Endothelial cell of umbilical vein (primary cell): ENCODE measurements at regions not wholly inside any gene's neighbourhood (a gene's known extent, or its start where the extent isn't known, plus 50 kb on each side); places are given as distances from the start of the nearest gene placed in this dataset.

ENCODE experiments used
- BruUV-seq: library from RNA; stranded (reverse); fragments of 400-500 nt; replicated peaks from 2 replicates; lab custom pipeline; 2021; lab: Mats Ljungman, UMichigan
- CTCF ChIA-PET: fragments of 300-600, 350-600 bp; sonication (Branson Sonifier 250); formaldehyde crosslinking; loops from one replicate; lab custom pipeline; 2021; ENCODE audit warnings: antibody characterized with exemption, inconsistent platforms; lab: Charles Lee
- POLR2A ChIA-PET: fragments of 300-600, 350-600 bp; sonication (Branson Sonifier 250); formaldehyde crosslinking; loops from one replicate; lab custom pipeline; 2021; ENCODE audit warnings: antibody characterized with exemption, inconsistent platforms; lab: Charles Lee
- DNase-seq: peaks from one replicate; pipeline ENCODE4 v3.0.0-alpha.2; 2011; ENCODE audit warnings: low read depth, low spot score
- FAIRE-seq: peaks from 2 replicates; lab custom pipeline; 2011; peaks lifted over from hg19 to GRCh38; lab: Jason Lieb, UNC
- H2AFZ ChIP-seq: 2 replicates; pipeline ENCODE4 v1.6.0; 2012; ENCODE audit warnings: low read depth, low read length, control low read depth, inconsistent platforms
- H3K27ac ChIP-seq: 2 replicates; pipeline ENCODE4 v1.5.1; 2011; ENCODE audit warnings: low read depth, mild to moderate bottlenecking, control low read depth, low read length, moderate library complexity; ENCODE audit not compliant: insufficient read depth
- H3K27me3 ChIP-seq, 2 experiments: 2 replicates each; pipeline versions ENCODE4 v1.6.0 to v1.6.1; 2011; ENCODE audit warnings: low read length in 2 of 2, mixed read lengths in 1 of 2; ENCODE audit not compliant: control insufficient read depth in 2 of 2, insufficient read depth in 2 of 2
- H3K36me3 ChIP-seq, 2 experiments: 2 replicates in 1 of 2; 3 replicates in 1 of 2; pipeline ENCODE4 v1.5.1; 2011; ENCODE audit warnings: low read length in 2 of 2, mild to moderate bottlenecking in 1 of 2, moderate library complexity in 1 of 2; ENCODE audit not compliant: control insufficient read depth in 2 of 2, insufficient read depth in 2 of 2; ENCODE audit errors: extremely low read depth in 1 of 2
- H3K4me1 ChIP-seq: 3 replicates; pipeline ENCODE4 v1.5.1; 2011; ENCODE audit warnings: mild to moderate bottlenecking, low read length; ENCODE audit not compliant: control insufficient read depth, insufficient read depth; ENCODE audit errors: extremely low read depth
- H3K4me2 ChIP-seq: 2 replicates; pipeline ENCODE4 v1.6.1; 2011; ENCODE audit warnings: low read length, control low read depth, mixed read lengths; ENCODE audit not compliant: insufficient read depth
- H3K4me3 ChIP-seq, 3 experiments: fragments of 200-600 bp in 1 of 3; sonication (generic), shearing (Covaris generic) in 1 of 3; replicated peaks in 1 of 3; 2 replicates each; pipeline ENCODE4 v1.5.1; 2011 to 2016; ENCODE audit warnings: control low read depth in 3 of 3, low read length in 3 of 3, mild to moderate bottlenecking in 2 of 3, inconsistent platforms in 1 of 3, low read depth in 1 of 3, moderate library complexity in 1 of 3; ENCODE audit not compliant: insufficient read depth in 1 of 3
- H3K79me2 ChIP-seq: 2 replicates; pipeline ENCODE4 v1.6.0; 2012; ENCODE audit warnings: low read length, inconsistent platforms; ENCODE audit not compliant: control insufficient read depth, insufficient read depth
- H3K9ac ChIP-seq: replicated peaks from 2 replicates; pipeline ENCODE3; 2011; ENCODE audit warnings: low read length, control low read depth; ENCODE audit not compliant: insufficient read depth; ENCODE audit errors: extremely low read depth
- H3K9me1 ChIP-seq: replicated peaks from 3 replicates; pipeline ENCODE4 v1.6.0; 2011; ENCODE audit warnings: mild to moderate bottlenecking, low read length; ENCODE audit not compliant: control insufficient read depth, insufficient read depth; ENCODE audit errors: extremely low read depth
- H3K9me3 ChIP-seq: replicated peaks from 2 replicates; pipeline ENCODE4 v1.5.1; 2012; ENCODE audit warnings: low read length, inconsistent platforms; ENCODE audit not compliant: control insufficient read depth, insufficient read depth
- H4K20me1 ChIP-seq: replicated peaks from 2 replicates; pipeline ENCODE3; 2011; ENCODE audit warnings: mild to moderate bottlenecking, low read length; ENCODE audit not compliant: control insufficient read depth, insufficient read depth; ENCODE audit errors: extremely low read depth
- EZH2 ChIP-seq: IDR thresholded peaks from 2 replicates; pipeline ENCODE4 v1.6.1; 2012; ENCODE audit warnings: borderline replicate concordance, low read depth, mild to moderate bottlenecking, moderate library complexity, low read length, inconsistent platforms; ENCODE audit not compliant: severe bottlenecking
- FOS ChIP-seq: IDR thresholded peaks from 2 replicates; pipeline ENCODE4 v1.6.1; 2011; ENCODE audit warnings: mild to moderate bottlenecking, low read length, moderate library complexity, borderline replicate concordance; ENCODE audit not compliant: insufficient read depth
- GATA2 ChIP-seq: IDR thresholded peaks from 2 replicates; pipeline ENCODE4 v1.7.0; 2011; ENCODE audit warnings: low read depth, mild to moderate bottlenecking, moderate library complexity, mixed read lengths, low read length; ENCODE audit not compliant: insufficient read length, insufficient read depth
- JUN ChIP-seq: IDR thresholded peaks from 2 replicates; pipeline ENCODE4 v1.6.1; 2011; ENCODE audit warnings: borderline replicate concordance, low read depth; ENCODE audit not compliant: insufficient read length, insufficient read depth
- MYC ChIP-seq: IDR thresholded peaks from one replicate; pipeline ENCODE4 v1.6.1; 2011; ENCODE audit warnings: mild to moderate bottlenecking, low read depth, low read length
- POLR2A ChIP-seq: IDR thresholded peaks from 2 replicates; pipeline ENCODE4 v1.6.1; 2012; ENCODE audit warnings: low read depth, mild to moderate bottlenecking, control low read depth, low read length
- POLR2AphosphoS5 ChIP-seq: IDR thresholded peaks from 2 replicates; pipeline ENCODE4 v1.6.1; 2012; ENCODE audit warnings: low read depth, mild to moderate bottlenecking, control low read depth, low read length, moderate library complexity; ENCODE audit not compliant: insufficient read depth
- dilution Hi-C: fragments of 300-500 bp; cut with MboI; formaldehyde crosslinking; loops from one replicate; pipeline ENCODE4 v1.15.0; 2019; ENCODE audit warnings: low sequenced_read_pairs; ENCODE audit not compliant: extremely low pct_ligation_motif_present
- intact Hi-C: fragments of 100-400 bp; cut with micrococcal nuclease; formaldehyde crosslinking; loops from one replicate; pipeline ENCODE4 v1.10.0; 2022
- TF ChIP-seq, protein P1 (sequence below): IDR thresholded peaks from 2 replicates; pipeline ENCODE4 v1.6.1; 2011; ENCODE audit not compliant: insufficient read depth, insufficient read length
- TF ChIP-seq, protein P2 (sequence below), 2 donors: IDR thresholded peaks; 1 replicate in 1 of 2; 2 replicates in 1 of 2; pipeline ENCODE4 v1.5.1; 2011; ENCODE audit warnings: low read length in 2 of 2, mild to moderate bottlenecking in 2 of 2, moderate library complexity in 2 of 2, control low read depth in 1 of 2, inconsistent platforms in 1 of 2, low read depth in 1 of 2; ENCODE audit not compliant: insufficient read depth in 1 of 2; ENCODE audit errors: extremely low read depth in 1 of 2

- DNase-seq, result no peak
- TF ChIP-seq GATA2, result no peak
- no peak for TF ChIP-seq FOS
- TF ChIP-seq, protein P1, sequence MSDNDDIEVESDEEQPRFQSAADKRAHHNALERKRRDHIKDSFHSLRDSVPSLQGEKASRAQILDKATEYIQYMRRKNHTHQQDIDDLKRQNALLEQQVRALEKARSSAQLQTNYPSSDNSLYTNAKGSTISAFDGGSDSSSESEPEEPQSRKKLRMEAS, result no peak
- TF ChIP-seq JUN, result no peak
- TF ChIP-seq POLR2A, result no peak
- TF ChIP-seq EZH2, result no peak
- TF ChIP-seq, protein P2, sequence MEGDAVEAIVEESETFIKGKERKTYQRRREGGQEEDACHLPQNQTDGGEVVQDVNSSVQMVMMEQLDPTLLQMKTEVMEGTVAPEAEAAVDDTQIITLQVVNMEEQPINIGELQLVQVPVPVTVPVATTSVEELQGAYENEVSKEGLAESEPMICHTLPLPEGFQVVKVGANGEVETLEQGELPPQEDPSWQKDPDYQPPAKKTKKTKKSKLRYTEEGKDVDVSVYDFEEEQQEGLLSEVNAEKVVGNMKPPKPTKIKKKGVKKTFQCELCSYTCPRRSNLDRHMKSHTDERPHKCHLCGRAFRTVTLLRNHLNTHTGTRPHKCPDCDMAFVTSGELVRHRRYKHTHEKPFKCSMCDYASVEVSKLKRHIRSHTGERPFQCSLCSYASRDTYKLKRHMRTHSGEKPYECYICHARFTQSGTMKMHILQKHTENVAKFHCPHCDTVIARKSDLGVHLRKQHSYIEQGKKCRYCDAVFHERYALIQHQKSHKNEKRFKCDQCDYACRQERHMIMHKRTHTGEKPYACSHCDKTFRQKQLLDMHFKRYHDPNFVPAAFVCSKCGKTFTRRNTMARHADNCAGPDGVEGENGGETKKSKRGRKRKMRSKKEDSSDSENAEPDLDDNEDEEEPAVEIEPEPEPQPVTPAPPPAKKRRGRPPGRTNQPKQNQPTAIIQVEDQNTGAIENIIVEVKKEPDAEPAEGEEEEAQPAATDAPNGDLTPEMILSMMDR (IDR thresholded peaks at IDR 0.05; ENCODE audit: extremely low read depth in 1 of 2, insufficient read depth in 1 of 2, low read depth in 1 of 2, low read length in 2 of 2), result no peak
- no peak for TF ChIP-seq MYC
- TF ChIP-seq POLR2AphosphoS5, result no peak
- Histone ChIP-seq H3K4me2 (no peak overlapping the region), H3K4me1 (peaks cover 10% of the 10 kb centered on the region), H2AFZ (no peak overlapping the region), H3K9me3 (no peaks in the 10 kb centered on the region), H3K4me3 (no peak overlapping the region), H3K36me3 (no peaks in the 10 kb centered on the region), H3K9ac (no peak overlapping the region), H3K79me2 (no peaks in the 10 kb centered on the region), H3K27ac (no peak overlapping the region), H4K20me1 (no peaks in the 10 kb centered on the region), H3K27me3 (no peaks in the 10 kb centered on the region), H3K9me1 (no peaks in the 10 kb centered on the region)
- no peak for FAIRE-seq
- ChIA-PET CTCF (interaction anchor here (3.2 kb wide), 1 partner anchor 18 kb away, joined by 9 read pairs; no protein-coding TSS in a partner anchor), POLR2A (no interaction called here)
- intact Hi-C loops (no loop called here), dilution Hi-C loops (no loop called here)
- BruUV-seq, result no TSS peak
These were observed 85.4 kb upstream of the TNFAIP3 start for GRCh38 chr6:137781639-137782038.
